DMS79 treated with DMSO at 0.1 percent for 48 hours (cell line): ENCODE measurements at regions not wholly inside any gene's neighbourhood (a gene's known extent, or its start where the extent isn't known, plus 50 kb on each side); places are given as distances from the start of the nearest gene placed in this dataset.
"Not testable (repeated sequence)": the region's sequence is repeated elsewhere in the genome, so short reads cannot be mapped to it uniquely, and the experiment has no call there.

ENCODE experiments used
- DNase-seq: peaks from one replicate; lab custom pipeline; 2025; lab: John Stamatoyannopoulos, UW

DNA sequence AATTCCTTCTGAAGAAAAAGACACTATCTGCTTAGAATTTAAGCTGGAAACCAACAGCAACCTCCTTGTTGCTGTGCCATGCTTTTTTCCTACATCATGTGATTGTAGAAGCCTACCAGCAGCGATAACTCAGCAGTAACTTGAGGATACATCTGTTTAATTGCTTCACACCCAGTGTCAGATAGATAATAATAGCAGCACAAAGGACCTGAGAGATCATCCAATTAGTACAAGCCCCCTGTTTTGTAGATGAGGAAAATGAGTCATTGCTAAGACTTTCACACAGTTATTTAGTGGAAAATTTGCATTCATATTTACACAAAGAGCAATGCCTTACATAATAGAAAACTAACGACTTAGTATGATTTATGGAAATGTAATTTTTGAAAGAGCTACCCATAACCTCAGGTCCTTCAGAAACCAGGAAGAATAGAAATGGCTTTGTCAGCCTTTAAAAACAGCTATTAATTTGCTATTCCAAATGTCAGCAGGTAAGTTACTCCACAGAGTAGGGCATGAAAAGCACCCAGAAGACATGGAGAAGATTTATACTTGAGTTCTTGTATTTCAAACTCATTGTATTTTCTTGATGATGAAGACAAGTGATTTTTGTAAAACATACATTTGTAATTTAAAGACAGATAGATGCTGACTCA, 93.7 kb upstream of the SGCG start:
- no peak for DNase-seq

- no peak for DNase-seq
These were observed 92.9 kb upstream of the SGCG start for GRCh38 chr13:23087880-23088279.

GRCh38 chr13:23098161-23098907, 82.4 kb upstream of the SGCG start:
- no peak for DNase-seq

DNA sequence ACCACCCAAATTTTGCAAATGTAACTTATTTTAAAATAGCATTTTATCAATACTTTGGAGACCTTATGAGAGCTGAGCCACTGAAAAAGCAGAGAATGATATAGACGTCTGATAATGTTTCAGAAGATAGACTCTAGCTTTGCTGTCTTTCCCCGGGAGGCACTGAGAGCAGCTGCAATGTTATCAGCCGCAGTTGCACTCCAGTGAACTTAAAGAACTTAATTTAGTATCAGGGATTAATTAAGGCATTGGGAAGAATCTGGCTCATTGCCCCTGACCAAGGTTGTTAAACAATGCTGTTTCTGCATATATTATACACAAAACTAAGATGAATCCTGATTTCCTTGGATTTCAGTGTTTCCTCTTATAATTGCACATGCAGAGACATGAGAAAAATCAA, 75.7 kb upstream of the SGCG start:
- DNase-seq: peak; percentile 2

DNA sequence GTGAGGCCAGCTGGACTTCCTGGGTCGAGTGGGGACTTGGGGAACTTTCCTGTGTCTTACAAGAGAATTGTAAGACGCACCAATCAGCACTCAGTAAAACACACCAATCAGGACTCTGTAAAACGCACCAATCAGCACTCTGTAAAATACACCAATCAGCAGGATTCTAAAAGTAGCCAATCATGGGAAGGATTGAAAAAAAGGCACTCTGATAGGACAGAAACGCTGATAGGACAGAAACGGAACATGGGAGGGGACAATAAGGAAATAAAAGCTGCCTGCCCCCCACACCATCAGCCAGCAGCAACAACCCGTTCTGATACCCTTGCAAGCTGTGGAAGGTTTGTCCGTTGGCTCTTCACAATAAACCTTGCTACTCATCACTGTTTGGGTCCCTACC, 73.1 kb upstream of the SGCG start:
- DNase-seq: no peak

DNA sequence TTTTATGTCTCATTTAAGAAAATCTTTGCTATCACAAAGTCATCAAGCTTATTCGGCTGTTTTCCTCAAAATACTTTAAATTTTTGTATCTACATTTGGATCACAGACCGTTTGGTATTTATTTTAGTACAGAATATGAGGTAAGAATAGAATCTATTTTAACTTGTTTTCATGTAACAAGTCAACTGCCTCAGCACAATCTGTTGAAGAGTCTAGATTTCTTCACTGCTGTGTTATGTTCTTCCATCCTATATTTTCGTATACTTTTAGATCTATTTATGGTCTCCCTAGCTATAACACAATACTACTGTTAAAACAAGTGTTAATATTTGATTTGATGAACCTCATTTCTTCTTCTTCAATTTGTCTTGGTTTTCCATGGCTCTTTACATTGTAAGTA, 61.6 kb upstream of the SGCG start:
- no peak for DNase-seq

GRCh38 chr13:23127540-23127939, 53.2 kb upstream of the SGCG start:
- not testable (repeated sequence) for DNase-seq

DNA sequence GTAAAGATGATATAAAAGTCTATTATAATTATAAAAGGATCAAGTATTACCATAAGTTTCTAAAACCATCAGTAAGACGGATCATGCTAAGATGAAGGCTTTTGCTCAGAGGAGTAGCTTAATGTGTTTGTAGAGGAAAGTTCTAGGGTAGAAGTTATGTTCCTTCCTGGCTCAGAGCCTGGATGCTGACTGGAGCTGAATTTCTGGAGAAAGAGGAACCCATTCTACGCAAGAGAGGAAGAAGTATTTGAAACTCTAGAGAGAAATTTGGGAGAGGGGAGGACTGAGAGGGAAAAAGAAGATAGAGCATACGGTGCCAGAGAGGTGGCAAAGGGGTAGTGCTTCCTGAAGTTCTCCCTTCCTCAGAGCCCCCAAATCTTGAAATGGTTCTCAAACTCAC, 51.4 kb upstream of the SGCG start:
- DNase-seq: no peak
